Endothelial cell of umbilical vein (primary cell): ENCODE measurements at regions not wholly inside any gene's neighbourhood (a gene's known extent, or its start where the extent isn't known, plus 50 kb on each side); places are given as distances from the start of the nearest gene placed in this dataset.

Experiments used
- BruUV-seq: library from RNA; stranded (reverse); fragments of 400-500 nt; replicated peaks from 2 replicates; lab custom pipeline; 2021; lab: Mats Ljungman, UMichigan
- CTCF ChIA-PET: fragments of 300-600, 350-600 bp; sonication (Branson Sonifier 250); formaldehyde crosslinking; loops from one replicate; lab custom pipeline; 2021; ENCODE audit warnings: antibody characterized with exemption, inconsistent platforms; lab: Charles Lee
- POLR2A ChIA-PET: fragments of 300-600, 350-600 bp; sonication (Branson Sonifier 250); formaldehyde crosslinking; loops from one replicate; lab custom pipeline; 2021; ENCODE audit warnings: antibody characterized with exemption, inconsistent platforms; lab: Charles Lee
- DNase-seq: peaks from one replicate; pipeline ENCODE4 v3.0.0-alpha.2; 2011; ENCODE audit warnings: low read depth, low spot score
- FAIRE-seq: peaks from 2 replicates; lab custom pipeline; 2011; peaks lifted over from hg19 to GRCh38; lab: Jason Lieb, UNC
- H2AFZ ChIP-seq: 2 replicates; pipeline ENCODE4 v1.6.0; 2012; ENCODE audit warnings: low read depth, low read length, control low read depth, inconsistent platforms
- H3K27ac ChIP-seq: 2 replicates; pipeline ENCODE4 v1.5.1; 2011; ENCODE audit warnings: low read depth, mild to moderate bottlenecking, control low read depth, low read length, moderate library complexity; ENCODE audit not compliant: insufficient read depth
- H3K27me3 ChIP-seq, 2 experiments: 2 replicates each; pipeline versions ENCODE4 v1.6.0 to v1.6.1; 2011; ENCODE audit warnings: low read length in 2 of 2, mixed read lengths in 1 of 2; ENCODE audit not compliant: control insufficient read depth in 2 of 2, insufficient read depth in 2 of 2
- H3K36me3 ChIP-seq, 2 experiments: 2 replicates in 1 of 2; 3 replicates in 1 of 2; pipeline ENCODE4 v1.5.1; 2011; ENCODE audit warnings: low read length in 2 of 2, mild to moderate bottlenecking in 1 of 2, moderate library complexity in 1 of 2; ENCODE audit not compliant: control insufficient read depth in 2 of 2, insufficient read depth in 2 of 2; ENCODE audit errors: extremely low read depth in 1 of 2
- H3K4me1 ChIP-seq: 3 replicates; pipeline ENCODE4 v1.5.1; 2011; ENCODE audit warnings: mild to moderate bottlenecking, low read length; ENCODE audit not compliant: control insufficient read depth, insufficient read depth; ENCODE audit errors: extremely low read depth
- H3K4me2 ChIP-seq: 2 replicates; pipeline ENCODE4 v1.6.1; 2011; ENCODE audit warnings: low read length, control low read depth, mixed read lengths; ENCODE audit not compliant: insufficient read depth
- H3K4me3 ChIP-seq, 3 experiments: fragments of 200-600 bp in 1 of 3; sonication (generic), shearing (Covaris generic) in 1 of 3; replicated peaks in 1 of 3; 2 replicates each; pipeline ENCODE4 v1.5.1; 2011 to 2016; ENCODE audit warnings: control low read depth in 3 of 3, low read length in 3 of 3, mild to moderate bottlenecking in 2 of 3, inconsistent platforms in 1 of 3, low read depth in 1 of 3, moderate library complexity in 1 of 3; ENCODE audit not compliant: insufficient read depth in 1 of 3
- H3K79me2 ChIP-seq: 2 replicates; pipeline ENCODE4 v1.6.0; 2012; ENCODE audit warnings: low read length, inconsistent platforms; ENCODE audit not compliant: control insufficient read depth, insufficient read depth
- H3K9ac ChIP-seq: replicated peaks from 2 replicates; pipeline ENCODE3; 2011; ENCODE audit warnings: low read length, control low read depth; ENCODE audit not compliant: insufficient read depth; ENCODE audit errors: extremely low read depth
- H3K9me1 ChIP-seq: replicated peaks from 3 replicates; pipeline ENCODE4 v1.6.0; 2011; ENCODE audit warnings: mild to moderate bottlenecking, low read length; ENCODE audit not compliant: control insufficient read depth, insufficient read depth; ENCODE audit errors: extremely low read depth
- H3K9me3 ChIP-seq: replicated peaks from 2 replicates; pipeline ENCODE4 v1.5.1; 2012; ENCODE audit warnings: low read length, inconsistent platforms; ENCODE audit not compliant: control insufficient read depth, insufficient read depth
- H4K20me1 ChIP-seq: replicated peaks from 2 replicates; pipeline ENCODE3; 2011; ENCODE audit warnings: mild to moderate bottlenecking, low read length; ENCODE audit not compliant: control insufficient read depth, insufficient read depth; ENCODE audit errors: extremely low read depth
- CTCF ChIP-seq, 2 donors: IDR thresholded peaks; 1 replicate in 1 of 2; 2 replicates in 1 of 2; pipeline ENCODE4 v1.5.1; 2011; ENCODE audit warnings: low read length in 2 of 2, mild to moderate bottlenecking in 2 of 2, moderate library complexity in 2 of 2, control low read depth in 1 of 2, inconsistent platforms in 1 of 2, low read depth in 1 of 2; ENCODE audit not compliant: insufficient read depth in 1 of 2; ENCODE audit errors: extremely low read depth in 1 of 2
- EZH2 ChIP-seq: IDR thresholded peaks from 2 replicates; pipeline ENCODE4 v1.6.1; 2012; ENCODE audit warnings: borderline replicate concordance, low read depth, mild to moderate bottlenecking, moderate library complexity, low read length, inconsistent platforms; ENCODE audit not compliant: severe bottlenecking
- FOS ChIP-seq: IDR thresholded peaks from 2 replicates; pipeline ENCODE4 v1.6.1; 2011; ENCODE audit warnings: mild to moderate bottlenecking, low read length, moderate library complexity, borderline replicate concordance; ENCODE audit not compliant: insufficient read depth
- GATA2 ChIP-seq: IDR thresholded peaks from 2 replicates; pipeline ENCODE4 v1.7.0; 2011; ENCODE audit warnings: low read depth, mild to moderate bottlenecking, moderate library complexity, mixed read lengths, low read length; ENCODE audit not compliant: insufficient read length, insufficient read depth
- JUN ChIP-seq: IDR thresholded peaks from 2 replicates; pipeline ENCODE4 v1.6.1; 2011; ENCODE audit warnings: borderline replicate concordance, low read depth; ENCODE audit not compliant: insufficient read length, insufficient read depth
- MAX ChIP-seq: IDR thresholded peaks from 2 replicates; pipeline ENCODE4 v1.6.1; 2011; ENCODE audit not compliant: insufficient read depth, insufficient read length
- MYC ChIP-seq: IDR thresholded peaks from one replicate; pipeline ENCODE4 v1.6.1; 2011; ENCODE audit warnings: mild to moderate bottlenecking, low read depth, low read length
- POLR2A ChIP-seq: IDR thresholded peaks from 2 replicates; pipeline ENCODE4 v1.6.1; 2012; ENCODE audit warnings: low read depth, mild to moderate bottlenecking, control low read depth, low read length
- POLR2AphosphoS5 ChIP-seq: IDR thresholded peaks from 2 replicates; pipeline ENCODE4 v1.6.1; 2012; ENCODE audit warnings: low read depth, mild to moderate bottlenecking, control low read depth, low read length, moderate library complexity; ENCODE audit not compliant: insufficient read depth
- dilution Hi-C: fragments of 300-500 bp; cut with MboI; formaldehyde crosslinking; loops from one replicate; pipeline ENCODE4 v1.15.0; 2019; ENCODE audit warnings: low sequenced_read_pairs; ENCODE audit not compliant: extremely low pct_ligation_motif_present
- intact Hi-C: fragments of 100-400 bp; cut with micrococcal nuclease; formaldehyde crosslinking; loops from one replicate; pipeline ENCODE4 v1.10.0; 2022

GRCh38 chr6:140464720-140465119 lies 1090.3 kb upstream of the CITED2 start:
- no peaks in the 10 kb centered on the region for H3K79me2 ChIP-seq
- H2AFZ ChIP-seq, result no peak overlapping the region
- H3K4me2 ChIP-seq, result no peak overlapping the region
- no peak overlapping the region for H3K9ac ChIP-seq
- dilution Hi-C loops, result no loop called here
- intact Hi-C loops, result no loop called here
- no peaks in the 10 kb centered on the region for H3K9me3 ChIP-seq
- H3K9me1 ChIP-seq, result no peaks in the 10 kb centered on the region
- H4K20me1 ChIP-seq, result no peaks in the 10 kb centered on the region
- no peaks in the 10 kb centered on the region for H3K36me3 ChIP-seq
- FAIRE-seq (no peak), DNase-seq (no peak)
- TF ChIP-seq CTCF (IDR thresholded peaks at IDR 0.05; ENCODE audit: extremely low read depth in 1 of 2, insufficient read depth in 1 of 2, low read depth in 1 of 2, low read length in 2 of 2) (no peak), MAX (no peak), POLR2AphosphoS5 (no peak), JUN (no peak), MYC (no peak)
- no peaks in the 10 kb centered on the region for H3K27me3 ChIP-seq
- POLR2A ChIA-PET, result no interaction called here
- no peak overlapping the region for H3K4me3 ChIP-seq
- CTCF ChIA-PET, result interaction anchor here (0.8 kb wide), 1 partner anchor 9 kb away, joined by 3 read pairs; no protein-coding TSS in a partner anchor
- BruUV-seq, result no TSS peak
- no peak overlapping the region for H3K27ac ChIP-seq
- no peaks in the 10 kb centered on the region for H3K4me1 ChIP-seq

GRCh38 chr6:140463312-140463710 lies 1088.9 kb upstream of the CITED2 start:
- Histone ChIP-seq H3K9me3 (no peaks in the 10 kb centered on the region), H3K27ac (no peak overlapping the region), H4K20me1 (no peaks in the 10 kb centered on the region), H3K4me3 (no peak overlapping the region), H3K4me2 (no peak overlapping the region), H3K36me3 (no peaks in the 10 kb centered on the region), H3K27me3 (no peaks in the 10 kb centered on the region), H3K4me1 (no peaks in the 10 kb centered on the region), H3K9me1 (no peaks in the 10 kb centered on the region), H3K79me2 (no peaks in the 10 kb centered on the region), H2AFZ (peak overlapping the region; percentile 67), H3K9ac (no peak overlapping the region)
- dilution Hi-C loops (no loop called here), intact Hi-C loops (no loop called here)
- FAIRE-seq (no peak), DNase-seq (no peak)
- no peak for TF ChIP-seq FOS
- TF ChIP-seq GATA2, result no peak
- TF ChIP-seq MAX, result no peak
- no peak for TF ChIP-seq MYC
- no peak for TF ChIP-seq POLR2A
- no peak for TF ChIP-seq CTCF (IDR thresholded peaks at IDR 0.05; ENCODE audit: extremely low read depth in 1 of 2, insufficient read depth in 1 of 2, low read depth in 1 of 2, low read length in 2 of 2)
- no peak for TF ChIP-seq EZH2
- no peak for TF ChIP-seq JUN
- TF ChIP-seq POLR2AphosphoS5, result no peak
- POLR2A ChIA-PET, result no interaction called here
- CTCF ChIA-PET, result no interaction called here
- BruUV-seq, result no TSS peak
